GM12891 (cell line): ENCODE measurements at regions not wholly inside any gene's neighbourhood (a gene's known extent, or its start where the extent isn't known, plus 50 kb on each side); places are given as distances from the start of the nearest gene placed in this dataset.

ENCODE experiments used
- DNase-seq: peaks from one replicate; pipeline ENCODE4 v3.0.0; 2011; ENCODE audit warnings: low spot score; ENCODE audit not compliant: insufficient read length
- FAIRE-seq: peaks from 2 replicates; lab custom pipeline; 2011; peaks lifted over from hg19 to GRCh38; lab: Jason Lieb, UNC
- PAX5 ChIP-seq: IDR thresholded peaks from 2 replicates; pipeline ENCODE4 v1.6.1; 2011; ENCODE audit warnings: low read length, moderate library complexity, mild to moderate bottlenecking; ENCODE audit not compliant: insufficient read depth, severe bottlenecking
- POLR2A ChIP-seq: IDR thresholded peaks from 2 replicates; pipeline ENCODE4 v1.6.1; 2011; ENCODE audit warnings: low read depth, low read length, control low read depth
- POLR2AphosphoS5 ChIP-seq: IDR thresholded peaks from 2 replicates; pipeline ENCODE4 v1.6.1; 2011; ENCODE audit warnings: low read depth, low read length, control low read depth
- POU2F2 ChIP-seq: IDR thresholded peaks from 2 replicates; pipeline ENCODE4 v1.6.1; 2011; ENCODE audit warnings: low read depth, mild to moderate bottlenecking, control low read depth, low read length, moderate library complexity
- SPI1 ChIP-seq: IDR thresholded peaks from 2 replicates; pipeline ENCODE4 v1.6.1; 2011; ENCODE audit warnings: low read depth, low read length, control low read depth
- TAF1 ChIP-seq: IDR thresholded peaks from 2 replicates; pipeline ENCODE4 v1.6.1; 2011; ENCODE audit warnings: low read depth, low read length, control low read depth

GRCh38 chr6:99181174-99181573 lies 168.3 kb downstream of the FAXC start:
- TF ChIP-seq POU2F2 (no peak), POLR2AphosphoS5 (no peak), PAX5 (no peak), POLR2A (no peak), SPI1 (no peak), TAF1 (no peak)
- FAIRE-seq (no peak), DNase-seq (no peak)

GRCh38 chr6:99178168-99178567 lies 171.3 kb downstream of the FAXC start:
- DNase-seq (no peak), FAIRE-seq (no peak)
- TF ChIP-seq POLR2A: no peak
- peak; percentile 73 for TF ChIP-seq SPI1

GRCh38 chr6:99177736-99178135 lies 171.7 kb downstream of the FAXC start:
- DNase-seq: no peak
- FAIRE-seq: no peak
- TF ChIP-seq POLR2AphosphoS5: no peak
- no peak for TF ChIP-seq TAF1
- TF ChIP-seq SPI1: no peak
- no peak for TF ChIP-seq POLR2A
- no peak for TF ChIP-seq PAX5
- no peak for TF ChIP-seq POU2F2

GRCh38 chr6:99165838-99166237 lies 183.6 kb downstream of the FAXC start:
- TF ChIP-seq PAX5 (no peak), POLR2A (no peak), TAF1 (no peak), SPI1 (no peak), POU2F2 (no peak), POLR2AphosphoS5 (no peak)
- no peak for FAIRE-seq
- no peak for DNase-seq

- no peak for FAIRE-seq
- DNase-seq: no peak
- TF ChIP-seq POU2F2 (no peak), SPI1 (no peak), TAF1 (no peak), POLR2A (no peak), POLR2AphosphoS5 (no peak), PAX5 (no peak)
These were observed 197.2 kb downstream of the FAXC start for GRCh38 chr6:99152347-99152643.

- peak; percentile 88 for FAIRE-seq
- DNase-seq: peak; percentile 14
- TF ChIP-seq POLR2AphosphoS5 (no peak), POLR2A (no peak), POU2F2 (no peak), SPI1 (peak; percentile 44), PAX5 (no peak), TAF1 (no peak)
These were observed 197.7 kb downstream of the FAXC start for GRCh38 chr6:99151634-99152346.

- FAIRE-seq (no peak), DNase-seq (no peak)
- TF ChIP-seq POU2F2 (no peak), SPI1 (no peak), POLR2AphosphoS5 (no peak)
These were observed 200.7 kb downstream of the FAXC start for GRCh38 chr6:99148761-99149160.

GRCh38 chr6:99148111-99148510 lies 200.4 kb upstream of the FBXL4 start:
- no peak for TF ChIP-seq SPI1
- no peak for TF ChIP-seq POU2F2
- no peak for TF ChIP-seq TAF1
- no peak for TF ChIP-seq POLR2AphosphoS5
- TF ChIP-seq POLR2A: no peak
- no peak for TF ChIP-seq PAX5
- FAIRE-seq (no peak), DNase-seq (no peak)

GRCh38 chr6:99147206-99147605 lies 199.5 kb upstream of the FBXL4 start:
- no peak for FAIRE-seq
- no peak for DNase-seq
- no peak for TF ChIP-seq POLR2A
- no peak for TF ChIP-seq TAF1
- TF ChIP-seq POU2F2: no peak
- TF ChIP-seq PAX5: no peak
- TF ChIP-seq SPI1: no peak
- no peak for TF ChIP-seq POLR2AphosphoS5

GRCh38 chr6:99146711-99147110 lies 199.0 kb upstream of the FBXL4 start:
- DNase-seq (no peak), FAIRE-seq (no peak)
- no peak for TF ChIP-seq TAF1
- TF ChIP-seq SPI1: no peak
- no peak for TF ChIP-seq POU2F2
- no peak for TF ChIP-seq POLR2A
- no peak for TF ChIP-seq POLR2AphosphoS5
- no peak for TF ChIP-seq PAX5

- TF ChIP-seq SPI1: no peak
- TF ChIP-seq POLR2AphosphoS5: no peak
- no peak for TF ChIP-seq POU2F2
- TF ChIP-seq TAF1: no peak
- TF ChIP-seq POLR2A: no peak
- TF ChIP-seq PAX5: no peak
These were observed 198.0 kb upstream of the FBXL4 start for GRCh38 chr6:99145738-99146137.

More at GRCh38 chr6:99145738-99146137, 198.0 kb upstream of the FBXL4 start:
- FAIRE-seq (no peak), DNase-seq (no peak)
